Fibroblast of the aortic adventitia (primary cell): ENCODE measurements at regions not wholly inside any gene's neighbourhood (a gene's known extent, or its start where the extent isn't known, plus 50 kb on each side); places are given as distances from the start of the nearest gene placed in this dataset.

ENCODE experiments used
- DNase-seq: peaks from one replicate; pipeline ENCODE4 v3.0.0-alpha.2; 2010; ENCODE audit warnings: low read depth
- H3K4me3 ChIP-seq: 2 replicates; pipeline ENCODE4 v1.5.1; 2011; ENCODE audit warnings: low read depth, mild to moderate bottlenecking, control low read depth, low read length, moderate library complexity
- TF ChIP-seq, protein P1 (sequence below): IDR thresholded peaks from 2 replicates; pipeline ENCODE4 v1.5.1; 2011; ENCODE audit warnings: mild to moderate bottlenecking, low read length, control low read depth, inconsistent platforms; ENCODE audit not compliant: insufficient read depth

GRCh38 chr13:99868767-99869166 lies 102.8 kb downstream of the ZIC5 start:
- TF ChIP-seq, protein P1, sequence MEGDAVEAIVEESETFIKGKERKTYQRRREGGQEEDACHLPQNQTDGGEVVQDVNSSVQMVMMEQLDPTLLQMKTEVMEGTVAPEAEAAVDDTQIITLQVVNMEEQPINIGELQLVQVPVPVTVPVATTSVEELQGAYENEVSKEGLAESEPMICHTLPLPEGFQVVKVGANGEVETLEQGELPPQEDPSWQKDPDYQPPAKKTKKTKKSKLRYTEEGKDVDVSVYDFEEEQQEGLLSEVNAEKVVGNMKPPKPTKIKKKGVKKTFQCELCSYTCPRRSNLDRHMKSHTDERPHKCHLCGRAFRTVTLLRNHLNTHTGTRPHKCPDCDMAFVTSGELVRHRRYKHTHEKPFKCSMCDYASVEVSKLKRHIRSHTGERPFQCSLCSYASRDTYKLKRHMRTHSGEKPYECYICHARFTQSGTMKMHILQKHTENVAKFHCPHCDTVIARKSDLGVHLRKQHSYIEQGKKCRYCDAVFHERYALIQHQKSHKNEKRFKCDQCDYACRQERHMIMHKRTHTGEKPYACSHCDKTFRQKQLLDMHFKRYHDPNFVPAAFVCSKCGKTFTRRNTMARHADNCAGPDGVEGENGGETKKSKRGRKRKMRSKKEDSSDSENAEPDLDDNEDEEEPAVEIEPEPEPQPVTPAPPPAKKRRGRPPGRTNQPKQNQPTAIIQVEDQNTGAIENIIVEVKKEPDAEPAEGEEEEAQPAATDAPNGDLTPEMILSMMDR, result no peak
- no peak overlapping the region for H3K4me3 ChIP-seq
- no peak for DNase-seq

DNA sequence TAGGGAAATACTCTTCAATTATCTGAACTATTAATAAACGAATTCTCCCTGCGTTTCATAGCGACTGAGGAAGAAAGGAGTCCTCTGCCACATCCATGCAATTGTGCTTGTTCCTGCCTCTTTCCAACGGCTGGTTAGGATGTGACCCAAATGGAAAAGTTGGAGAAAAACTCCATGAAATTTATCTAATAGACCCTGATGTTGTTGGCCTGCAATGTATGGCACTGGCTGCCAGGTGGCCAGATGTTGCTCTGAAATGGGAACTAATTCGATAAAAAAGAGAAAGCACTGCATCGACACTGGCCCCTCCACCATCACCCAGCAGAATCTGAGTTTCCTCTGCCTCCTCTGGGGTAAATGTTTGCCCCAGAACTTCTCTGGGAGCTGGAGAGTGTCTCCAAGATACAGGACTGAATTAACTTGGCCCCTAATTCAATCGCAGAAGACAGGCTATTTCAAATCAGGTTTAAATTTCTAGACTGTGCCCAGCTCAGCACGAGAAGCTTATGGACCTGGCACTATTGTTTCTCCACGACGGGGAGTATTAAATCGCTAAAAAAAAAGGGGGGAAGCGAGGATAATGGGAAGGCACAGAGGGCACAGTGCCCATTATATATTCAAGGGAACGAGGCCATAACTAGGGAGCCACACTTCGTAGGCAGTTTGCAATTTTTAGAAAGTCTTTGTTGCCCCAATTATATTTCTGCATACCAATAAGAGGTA lies 103.9 kb downstream of the ZIC5 start:
- no peak overlapping the region for H3K4me3 ChIP-seq
- DNase-seq, result no peak
- TF ChIP-seq, protein P1, result no peak

- no peak overlapping the region for H3K4me3 ChIP-seq
Measured at GRCh38 chr13:99866781-99867180, 104.8 kb downstream of the ZIC5 start.

GRCh38 chr13:99865420-99865930 lies 106.1 kb downstream of the ZIC5 start:
- TF ChIP-seq, protein P1, result no peak
- DNase-seq, result no peak
- H3K4me3 ChIP-seq, result no peak overlapping the region

More at GRCh38 chr13:99866781-99867180, 104.8 kb downstream of the ZIC5 start:
- no peak for DNase-seq
- TF ChIP-seq, protein P1, result no peak

DNA sequence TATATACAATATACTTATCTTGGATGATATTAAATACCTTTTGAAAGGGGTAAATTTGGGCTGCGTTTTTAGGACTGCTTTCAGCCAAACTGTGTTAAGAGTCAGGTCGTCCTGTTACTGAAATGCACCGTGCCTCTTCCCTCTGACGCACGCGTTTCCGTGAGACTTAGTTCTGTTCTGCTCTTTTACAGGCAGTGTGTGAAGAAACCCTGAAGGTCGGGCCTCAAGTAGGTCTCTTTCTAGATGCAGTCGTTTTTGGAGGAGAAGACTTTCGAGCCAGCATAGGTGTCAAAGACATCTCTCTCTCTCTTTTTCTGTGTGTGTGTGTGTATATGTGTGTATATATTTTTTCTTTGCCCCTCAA lies 107.0 kb downstream of the ZIC5 start:
- TF ChIP-seq, protein P1, result no peak
- DNase-seq, result no peak
- H3K4me3 ChIP-seq, result no peak overlapping the region

DNA sequence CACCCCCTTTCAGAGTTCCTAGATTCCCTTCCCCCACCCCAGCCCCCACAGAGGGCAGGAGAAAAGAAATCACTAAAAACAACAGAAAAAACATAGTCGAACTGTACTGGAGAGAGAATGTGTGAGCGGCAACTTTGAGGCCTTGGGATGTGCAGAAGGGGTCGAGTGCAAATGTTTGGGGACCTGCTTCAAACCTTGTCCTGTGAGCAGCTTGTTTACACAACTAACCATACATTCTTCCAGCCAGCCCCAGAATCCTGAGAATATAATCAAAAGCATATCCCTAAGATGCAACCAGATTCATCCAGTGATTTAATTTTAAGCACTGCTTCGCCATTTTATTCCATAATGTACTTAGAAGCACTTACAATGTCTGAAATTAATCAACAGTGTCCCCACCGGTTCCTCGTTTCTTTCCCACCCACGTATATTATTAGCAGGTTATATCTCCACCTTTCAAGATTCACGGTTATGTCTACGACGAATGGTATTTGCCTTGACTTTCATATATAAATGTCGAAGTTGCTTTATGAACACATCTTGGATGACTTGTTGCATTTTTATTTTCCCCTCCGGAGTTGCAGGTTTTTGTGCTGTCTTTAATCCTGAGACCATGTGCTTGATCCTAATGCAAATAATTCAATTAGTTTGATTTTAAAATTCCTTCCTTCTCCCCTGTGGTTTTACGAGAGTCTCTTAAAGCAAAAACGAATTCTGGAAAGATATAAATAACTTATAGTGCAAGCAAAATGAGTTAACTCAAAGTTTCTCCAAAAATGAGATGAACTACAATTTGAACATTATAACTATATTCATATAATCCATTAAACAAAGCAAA lies 107.6 kb downstream of the ZIC5 start:
- TF ChIP-seq, protein P1, result no peak
- H3K4me3 ChIP-seq, result no peak overlapping the region
- no peak for DNase-seq
